Activated CD4-positive, alpha-beta T cell treated with anti-CD3 and anti-CD28 coated beads for 36 hours (primary cell): ENCODE measurements at regions not wholly inside any gene's neighbourhood (a gene's known extent, or its start where the extent isn't known, plus 50 kb on each side); places are given as distances from the start of the nearest gene placed in this dataset.

ENCODE experiments used
- ATAC-seq: fragments of 200-7000 bp; cut with Tn5 transposase; one replicate; pipeline ENCODE4 v1.10.0; 2021; ENCODE audit warnings: mild to moderate bottlenecking, moderate library complexity
- CTCF ChIA-PET: fragments of 350-600 bp; sonication (Branson Sonifier 250); formaldehyde crosslinking; loops from one replicate; lab custom pipeline; 2021; ENCODE audit warnings: antibody characterized with exemption; lab: Charles Lee
- POLR2A ChIA-PET: fragments of 350-600 bp; sonication (Branson Sonifier 250); formaldehyde crosslinking; loops from one replicate; lab custom pipeline; 2021; ENCODE audit warnings: antibody characterized with exemption, inconsistent platforms; lab: Charles Lee
- DNase-seq: peaks from one replicate; pipeline ENCODE4 v3.0.0-alpha.2; 2020
- H3K27ac Mint-ChIP-seq: one replicate; pipeline ENCODE4 v1.8.0; 2021; ENCODE audit warnings: mixed read lengths
- H3K27me3 Mint-ChIP-seq: one replicate; pipeline ENCODE4 v1.8.0; 2021; ENCODE audit warnings: mixed read lengths
- H3K36me3 Mint-ChIP-seq: one replicate; pipeline ENCODE4 v1.8.0; 2021; ENCODE audit warnings: low read depth, mixed read lengths
- H3K4me1 Mint-ChIP-seq: one replicate; pipeline ENCODE4 v1.8.0; 2021; ENCODE audit warnings: mixed read lengths
- H3K4me3 Mint-ChIP-seq: one replicate; pipeline ENCODE4 v1.8.0; 2021; ENCODE audit warnings: mild to moderate bottlenecking, moderate library complexity, mixed read lengths
- H3K9me3 Mint-ChIP-seq: one replicate; pipeline ENCODE4 v1.8.0; 2021; ENCODE audit warnings: low read depth, mixed read lengths
- intact Hi-C, 2 experiments: fragments of 100-400 bp; cut with DNase I in 1 of 2; cut with micrococcal nuclease in 1 of 2; formaldehyde crosslinking; loops; one replicate each; pipeline versions ENCODE4 v1.14.2 to v1.15.1; 2022 to 2024; cut with DNase I, micrococcal nuclease

GRCh38 chr11:69930081-69931059 is 111.2 kb upstream of the FGF3 start:
- POLR2A ChIA-PET, result interaction anchor here (0.6 kb wide), 1 partner anchor 14 kb away, joined by 3 read pairs; no protein-coding TSS in a partner anchor
- H3K4me1 Mint-ChIP-seq, result peaks cover 4% of the 10 kb centered on the region
- DNase-seq, result no peak
- CTCF ChIA-PET, result no interaction called here
- no peak for ATAC-seq
- H3K4me3 Mint-ChIP-seq, result no peak overlapping the region
- no peaks in the 10 kb centered on the region for H3K9me3 Mint-ChIP-seq
- H3K27me3 Mint-ChIP-seq, result peaks cover 33% of the 10 kb centered on the region
- H3K27ac Mint-ChIP-seq, result no peak overlapping the region
- intact Hi-C loops, result no loop called here
- no peaks in the 10 kb centered on the region for H3K36me3 Mint-ChIP-seq

- intact Hi-C loops, result no loop called here
- ATAC-seq (no peak), DNase-seq (no peak)
- no peak overlapping the region for H3K27ac Mint-ChIP-seq
- ChIA-PET POLR2A (no interaction called here), CTCF (no interaction called here)
- H3K27me3 Mint-ChIP-seq, result peaks cover 26% of the 10 kb centered on the region
- no peaks in the 10 kb centered on the region for H3K36me3 Mint-ChIP-seq
- H3K9me3 Mint-ChIP-seq, result no peaks in the 10 kb centered on the region
- no peak overlapping the region for H3K4me3 Mint-ChIP-seq
- no peaks in the 10 kb centered on the region for H3K4me1 Mint-ChIP-seq
Measured at GRCh38 chr11:69931060-69931910, 112.1 kb upstream of the FGF3 start.

DNA sequence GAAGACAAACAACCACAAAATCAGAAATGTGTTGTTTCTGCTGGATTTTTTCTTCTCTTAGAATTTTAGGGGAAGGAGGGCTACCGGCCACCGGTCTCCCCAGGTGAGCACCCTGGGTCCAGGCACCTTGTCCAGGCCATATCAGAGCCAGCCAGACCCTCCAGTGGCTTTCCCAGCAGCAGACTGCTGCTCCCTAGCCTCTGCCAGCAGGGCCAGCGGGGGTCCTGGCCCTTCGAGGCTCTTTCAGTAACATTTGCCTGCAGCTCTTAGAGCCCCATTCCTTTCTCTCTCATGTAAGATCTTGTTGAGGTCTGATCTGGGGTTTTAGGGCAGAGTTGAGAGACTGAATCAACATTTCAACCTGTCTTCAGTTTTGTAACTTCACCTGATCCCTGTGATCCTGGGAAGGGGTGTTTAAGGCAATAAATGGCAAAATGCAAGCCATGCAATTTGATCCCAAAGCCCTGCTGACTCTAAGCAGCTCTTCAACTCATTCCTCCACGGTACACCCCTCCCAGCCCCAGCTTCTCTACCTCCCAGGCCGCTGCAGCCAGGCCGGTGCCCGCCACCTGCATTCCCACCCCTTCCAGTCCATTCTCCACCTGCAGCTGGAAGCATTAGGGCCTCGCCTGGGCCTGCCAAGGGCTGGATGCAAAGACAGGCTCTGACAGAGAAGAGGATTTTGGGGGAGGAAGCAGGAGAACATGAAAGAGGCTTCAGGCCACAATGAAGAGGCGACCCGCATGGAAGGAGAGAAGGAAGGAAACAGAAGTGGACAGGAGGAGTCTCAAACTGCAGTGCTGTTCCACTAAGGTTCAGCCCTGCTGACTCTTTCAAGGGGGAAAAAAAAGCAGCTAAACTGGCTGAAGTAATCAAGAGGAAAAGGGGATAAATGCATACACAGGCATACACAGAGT is 113.0 kb upstream of the FGF3 start:
- ChIA-PET POLR2A (interaction anchor here (0.6 kb wide), 1 partner anchor 15 kb away, joined by 6 read pairs; no protein-coding TSS in a partner anchor), CTCF (no interaction called here)
- intact Hi-C loops, result no loop called here
- ATAC-seq, result no peak
- no peaks in the 10 kb centered on the region for H3K36me3 Mint-ChIP-seq
- H3K4me1 Mint-ChIP-seq, result no peaks in the 10 kb centered on the region
- no peak overlapping the region for H3K4me3 Mint-ChIP-seq
- peaks cover 23% of the 10 kb centered on the region for H3K27me3 Mint-ChIP-seq
- H3K9me3 Mint-ChIP-seq, result peaks cover 2% of the 10 kb centered on the region
- DNase-seq, result no peak
- no peak overlapping the region for H3K27ac Mint-ChIP-seq

- ATAC-seq (no peak), DNase-seq (no peak)
- Mint-ChIP-seq H3K4me3 (no peak overlapping the region), H3K27ac (no peak overlapping the region), H3K27me3 (peaks cover 12% of the 10 kb centered on the region), H3K4me1 (no peaks in the 10 kb centered on the region), H3K9me3 (peaks cover 2% of the 10 kb centered on the region), H3K36me3 (no peaks in the 10 kb centered on the region)
- POLR2A ChIA-PET, result no interaction called here
- CTCF ChIA-PET, result no interaction called here
- intact Hi-C loops, result no loop called here
Measured at GRCh38 chr11:69934861-69935494, 115.8 kb upstream of the FGF3 start.

DNA sequence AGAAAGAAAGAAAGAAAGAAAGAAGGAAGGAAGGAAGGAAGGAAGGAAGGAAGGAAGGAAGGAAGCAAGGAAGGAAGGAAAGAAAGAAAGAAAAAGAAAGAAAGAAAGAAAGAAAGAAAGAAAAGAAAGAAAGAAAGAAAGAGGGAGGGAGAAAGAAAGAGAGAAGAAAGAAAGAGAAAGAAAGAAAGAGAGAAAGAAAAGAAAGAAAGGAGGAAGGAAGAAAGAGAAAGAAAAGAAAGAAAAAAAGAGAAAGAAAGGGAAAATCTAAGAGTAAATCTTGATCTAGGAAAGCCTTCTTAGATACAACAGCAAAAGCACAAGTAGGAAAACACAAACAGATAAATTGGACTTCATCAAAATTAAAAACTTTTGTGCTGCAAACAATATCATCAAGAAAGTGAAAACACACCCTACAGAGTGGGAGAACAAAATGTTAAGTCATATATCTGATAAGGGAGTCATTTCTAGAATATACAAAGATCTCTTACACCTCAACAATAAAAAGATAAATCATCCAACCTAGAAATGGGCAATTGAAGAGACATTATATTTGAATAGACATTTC is 116.8 kb upstream of the FGF3 start:
- peaks cover 2% of the 10 kb centered on the region for H3K9me3 Mint-ChIP-seq
- intact Hi-C loops, result no loop called here
- H3K27ac Mint-ChIP-seq, result no peak overlapping the region
- H3K27me3 Mint-ChIP-seq, result peaks cover 9% of the 10 kb centered on the region
- no peak for DNase-seq
- H3K4me1 Mint-ChIP-seq, result no peaks in the 10 kb centered on the region
- ATAC-seq, result no peak
- ChIA-PET CTCF (no interaction called here), POLR2A (no interaction called here)
- H3K4me3 Mint-ChIP-seq, result no peak overlapping the region
- H3K36me3 Mint-ChIP-seq, result no peaks in the 10 kb centered on the region

DNA sequence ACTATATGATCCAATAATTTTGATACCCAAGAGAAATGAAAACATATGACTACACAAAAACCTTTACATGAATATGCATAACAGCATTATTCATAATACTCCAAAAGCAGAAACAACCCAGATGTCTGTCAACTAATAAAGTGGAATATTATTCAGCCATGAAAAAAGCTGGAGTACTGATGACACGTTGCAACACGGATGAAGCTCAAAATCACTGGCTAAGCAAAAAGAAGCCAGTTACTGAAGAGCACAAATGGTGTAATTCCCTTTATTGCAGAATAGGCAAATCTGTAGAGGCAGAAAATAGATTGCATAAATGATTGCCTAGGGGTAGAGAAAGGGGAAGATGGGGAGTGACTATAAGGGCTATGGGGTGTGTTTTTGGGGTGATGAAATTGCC is 117.6 kb upstream of the FGF3 start:
- Mint-ChIP-seq H3K4me1 (no peaks in the 10 kb centered on the region), H3K4me3 (no peak overlapping the region), H3K27ac (no peak overlapping the region), H3K9me3 (peaks cover 2% of the 10 kb centered on the region), H3K27me3 (peaks cover 9% of the 10 kb centered on the region), H3K36me3 (no peaks in the 10 kb centered on the region)
- POLR2A ChIA-PET, result no interaction called here
- CTCF ChIA-PET, result no interaction called here
- intact Hi-C loops, result no loop called here
- no peak for ATAC-seq
- no peak for DNase-seq

DNA sequence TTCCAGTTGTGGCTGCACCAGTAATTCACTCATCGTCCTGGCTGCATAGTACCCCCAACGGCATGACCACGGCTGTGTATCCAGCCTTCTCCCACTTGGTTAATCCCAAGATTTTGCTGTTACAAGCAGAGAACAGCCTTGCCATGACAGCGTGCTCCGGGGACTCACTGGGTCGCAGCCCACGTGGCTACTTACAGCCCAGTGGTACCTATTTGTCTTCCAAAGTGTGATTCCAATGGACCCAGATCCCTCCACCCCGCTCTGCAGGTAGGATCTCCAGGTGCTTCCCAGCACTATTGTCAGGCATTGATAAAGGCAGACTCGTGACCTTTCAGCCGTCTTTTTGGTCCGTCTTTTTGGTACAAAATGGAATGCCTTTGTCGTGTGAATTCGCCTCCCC is 119.0 kb upstream of the FGF3 start:
- H3K27ac Mint-ChIP-seq, result no peak overlapping the region
- H3K4me1 Mint-ChIP-seq, result no peaks in the 10 kb centered on the region
- H3K27me3 Mint-ChIP-seq, result peaks cover 12% of the 10 kb centered on the region
- CTCF ChIA-PET, result no interaction called here
- POLR2A ChIA-PET, result no interaction called here
- no peaks in the 10 kb centered on the region for H3K36me3 Mint-ChIP-seq
- no peak for DNase-seq
- no peak for ATAC-seq
- intact Hi-C loops, result no loop called here
- no peak overlapping the region for H3K4me3 Mint-ChIP-seq
- peaks cover 2% of the 10 kb centered on the region for H3K9me3 Mint-ChIP-seq

DNA sequence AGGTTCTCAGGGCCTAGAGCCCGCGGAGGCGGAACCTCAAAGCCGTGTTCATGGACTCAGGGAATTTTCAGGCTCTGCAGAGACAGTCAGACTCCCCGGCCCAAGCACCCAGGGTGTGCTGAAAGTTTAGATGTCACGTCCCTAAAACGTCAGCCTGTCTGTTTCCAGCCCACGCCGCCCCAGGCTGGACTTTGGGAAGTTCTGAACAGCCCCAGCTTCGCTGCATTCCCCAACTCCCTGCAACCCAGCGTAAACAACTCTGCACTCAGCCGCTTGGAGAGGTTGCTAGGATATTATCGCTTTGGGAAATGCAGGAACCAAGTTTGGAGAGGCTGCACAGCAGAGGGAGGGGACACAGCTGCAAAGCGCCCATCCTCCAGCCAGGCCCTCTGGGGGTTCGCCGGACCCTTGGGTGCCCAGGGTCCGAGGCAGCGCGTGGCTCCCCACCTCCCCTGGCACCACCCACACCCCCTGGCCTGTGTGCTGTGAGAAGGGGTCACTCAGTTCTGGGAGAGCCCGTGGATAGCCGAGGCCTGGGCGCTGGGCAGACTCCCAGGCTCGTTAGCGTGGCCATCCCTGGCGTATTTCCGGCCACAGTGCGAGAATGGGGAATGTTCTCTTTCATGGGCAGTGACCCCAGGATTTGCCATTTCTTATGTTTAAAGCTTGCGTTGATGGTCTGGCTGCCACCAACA is 120.5 kb upstream of the FGF3 start:
- H3K4me3 Mint-ChIP-seq, result no peak overlapping the region
- no peak for DNase-seq
- H3K4me1 Mint-ChIP-seq, result no peaks in the 10 kb centered on the region
- intact Hi-C loops, result no loop called here
- ATAC-seq, result no peak
- ChIA-PET POLR2A (no interaction called here), CTCF (interaction anchor here (0.6 to 0.9 kb wide), 2 partner anchors 23 to 69 kb away, joined by 3 read pairs; no protein-coding TSS in a partner anchor)
- H3K27me3 Mint-ChIP-seq, result peaks cover 11% of the 10 kb centered on the region
- H3K36me3 Mint-ChIP-seq, result no peaks in the 10 kb centered on the region
- H3K27ac Mint-ChIP-seq, result no peak overlapping the region
- H3K9me3 Mint-ChIP-seq, result peaks cover 2% of the 10 kb centered on the region

GRCh38 chr11:69940246-69940610 is 121.0 kb upstream of the FGF3 start:
- peaks cover 2% of the 10 kb centered on the region for H3K9me3 Mint-ChIP-seq
- no peaks in the 10 kb centered on the region for H3K36me3 Mint-ChIP-seq
- H3K4me3 Mint-ChIP-seq, result no peak overlapping the region
- no peaks in the 10 kb centered on the region for H3K4me1 Mint-ChIP-seq
- intact Hi-C loops, result no loop called here
- ChIA-PET POLR2A (no interaction called here), CTCF (interaction anchor here (0.9 kb wide), 1 partner anchor 24 kb away, joined by 3 read pairs; no protein-coding TSS in a partner anchor)
- ATAC-seq (no peak), DNase-seq (no peak)
- no peak overlapping the region for H3K27ac Mint-ChIP-seq
- H3K27me3 Mint-ChIP-seq, result peaks cover 9% of the 10 kb centered on the region
